H1 (cell line): ENCODE measurements at regions not wholly inside any gene's neighbourhood (a gene's known extent, or its start where the extent isn't known, plus 50 kb on each side); places are given as distances from the start of the nearest gene placed in this dataset.

Experiments
- CTCF ChIA-PET: fragments of 300-600 bp; sonication (Branson Sonifier 250); formaldehyde crosslinking; loops from one replicate; lab custom pipeline; 2021; ENCODE audit not compliant: partially characterized antibody; lab: Charles Lee
- POLR2A ChIA-PET: fragments of 300-600 bp; sonication (Branson Sonifier 250); formaldehyde crosslinking; loops from one replicate; lab custom pipeline; 2021; ENCODE audit warnings: inconsistent platforms; ENCODE audit not compliant: partially characterized antibody; lab: Charles Lee
- DNase-seq, 2 experiments: peaks; one replicate each; pipeline versions ENCODE4 v3.0.0 to v3.0.0-alpha.2; 2010 to 2022; ENCODE audit warnings: low spot score in 2 of 2, low read depth in 1 of 2, mixed read lengths in 1 of 2
- FAIRE-seq: peaks from 2 replicates; lab custom pipeline; 2011; peaks lifted over from hg19 to GRCh38; lab: Jason Lieb, UNC
- H2AFZ ChIP-seq: 2 replicates; pipeline ENCODE4 v1.8.1; 2012; ENCODE audit warnings: low read length, inconsistent platforms
- H2AK5ac ChIP-seq: 2 replicates; pipeline ENCODE4 v1.6.1; 2013; ENCODE audit warnings: low read depth, low read length
- H2BK120ac ChIP-seq: replicated peaks from 2 replicates; pipeline ENCODE3; 2013; ENCODE audit warnings: low read depth, low read length, inconsistent platforms
- H2BK12ac ChIP-seq: 2 replicates; pipeline ENCODE4 v1.6.1; 2013; ENCODE audit warnings: low read depth, low read length
- H2BK15ac ChIP-seq: 2 replicates; pipeline ENCODE4 v1.6.1; 2013; ENCODE audit warnings: low read length
- H2BK20ac ChIP-seq: 2 replicates; pipeline ENCODE4 v1.6.1; 2013; ENCODE audit warnings: low read length
- H2BK5ac ChIP-seq: 2 replicates; pipeline ENCODE4 v1.6.1; 2013; ENCODE audit warnings: low read depth, low read length
- H3K14ac ChIP-seq: 2 replicates; pipeline ENCODE4 v1.6.1; 2013; ENCODE audit warnings: inconsistent platforms; ENCODE audit not compliant: insufficient read length
- H3K18ac ChIP-seq: 2 replicates; pipeline ENCODE4 v1.6.1; 2013; ENCODE audit warnings: low read length; ENCODE audit errors: extremely low read depth
- H3K23ac ChIP-seq: 2 replicates; pipeline ENCODE4 v1.6.1; 2013; ENCODE audit warnings: inconsistent platforms; ENCODE audit not compliant: insufficient read length
- H3K23me2 ChIP-seq: 2 replicates; pipeline ENCODE4 v1.6.1; 2013; ENCODE audit warnings: low read depth, low read length
- H3K27ac ChIP-seq: 2 replicates; pipeline ENCODE4 v1.6.1; 2011; ENCODE audit warnings: low read depth, low read length, inconsistent platforms
- H3K27me3 ChIP-seq, 4 experiments: replicated peaks in 1 of 4; 1 replicate in 1 of 4; 2 replicates in 3 of 4; pipeline versions ENCODE4 v1.6.1 to v1.8.1; 2011 to 2013; ENCODE audit warnings: low read length in 3 of 4, mild to moderate bottlenecking in 3 of 4, inconsistent platforms in 2 of 4, mixed read lengths in 2 of 4, moderate library complexity in 1 of 4; ENCODE audit not compliant: control insufficient read depth in 3 of 4, insufficient read depth in 3 of 4; ENCODE audit errors: extremely low read depth in 1 of 4
- H3K36me3 ChIP-seq, 4 experiments: 2 replicates each; pipeline versions ENCODE4 v1.6.1 to v1.8.1; 2011 to 2013; ENCODE audit warnings: mild to moderate bottlenecking in 4 of 4, low read length in 3 of 4, moderate library complexity in 2 of 4, control low read depth in 1 of 4, inconsistent platforms in 1 of 4; ENCODE audit not compliant: insufficient read depth in 4 of 4, control insufficient read depth in 2 of 4
- H3K4ac ChIP-seq: replicated peaks from 2 replicates; pipeline ENCODE3; 2013; ENCODE audit warnings: low read length, low read depth, mixed read lengths, inconsistent platforms; ENCODE audit not compliant: insufficient read length
- H3K4me1 ChIP-seq, 4 experiments: replicated peaks in 1 of 4; 1 replicate in 1 of 4; 2 replicates in 3 of 4; pipeline versions ENCODE4 v1.6.1 to v1.8.1; 2011 to 2013; ENCODE audit warnings: low read length in 3 of 4, inconsistent platforms in 2 of 4, mixed read lengths in 1 of 4; ENCODE audit not compliant: insufficient read depth in 4 of 4, control insufficient read depth in 3 of 4
- H3K4me2 ChIP-seq, 2 experiments: 2 replicates each; pipeline versions ENCODE4 v1.6.1 to v1.8.1; 2011 to 2013; ENCODE audit warnings: low read depth in 2 of 2, low read length in 2 of 2, control low read depth in 1 of 2, inconsistent platforms in 1 of 2, mild to moderate bottlenecking in 1 of 2; ENCODE audit not compliant: insufficient read depth in 1 of 2
- H3K4me3 ChIP-seq, 4 experiments: fragments of 200-600, 300-600 bp in 1 of 4; sonication (generic), shearing (Covaris generic), sonication (Bioruptor Twin) in 1 of 4; 2 replicates each; pipeline versions ENCODE4 v1.5.1 to v1.8.1; 2011 to 2016; ENCODE audit warnings: low read length in 4 of 4, low read depth in 3 of 4, control low read depth in 2 of 4, inconsistent platforms in 2 of 4, mild to moderate bottlenecking in 2 of 4, mixed read lengths in 1 of 4, moderate library complexity in 1 of 4; ENCODE audit not compliant: insufficient read depth in 2 of 4; ENCODE audit errors: extremely low read depth in 1 of 4
- H3K56ac ChIP-seq: replicated peaks from 2 replicates; pipeline ENCODE3; 2013; ENCODE audit warnings: low read depth, mild to moderate bottlenecking, mixed read lengths, low read length, inconsistent platforms; ENCODE audit not compliant: insufficient read length
- H3K79me1 ChIP-seq: 2 replicates; pipeline ENCODE4 v1.6.1; 2013; ENCODE audit warnings: low read depth, low read length, control low read depth
- H3K79me2 ChIP-seq, 2 experiments: 2 replicates each; pipeline versions ENCODE4 v1.6.1 to v1.8.1; 2012 to 2013; ENCODE audit warnings: low read length in 2 of 2, mild to moderate bottlenecking in 2 of 2, inconsistent platforms in 1 of 2; ENCODE audit not compliant: insufficient read depth in 2 of 2, control insufficient read depth in 1 of 2
- H3K9ac ChIP-seq, 4 experiments: replicated peaks in 1 of 4; 1 replicate in 1 of 4; 2 replicates in 3 of 4; pipeline versions ENCODE4 v1.6.1 to v1.8.1; 2011 to 2013; ENCODE audit warnings: low read depth in 3 of 4, low read length in 3 of 4, control low read depth in 2 of 4, mild to moderate bottlenecking in 2 of 4, moderate library complexity in 2 of 4, inconsistent platforms in 1 of 4; ENCODE audit errors: extremely low read depth in 1 of 4
- H3K9me3 ChIP-seq, 2 experiments: 2 replicates each; pipeline versions ENCODE4 v1.6.1 to v1.8.1; 2012 to 2013; ENCODE audit warnings: mild to moderate bottlenecking in 2 of 2, moderate library complexity in 2 of 2, control low read depth in 1 of 2, inconsistent platforms in 1 of 2, low read depth in 1 of 2, low read length in 1 of 2, mixed read lengths in 1 of 2; ENCODE audit not compliant: insufficient read depth in 2 of 2
- H4K20me1 ChIP-seq, 2 experiments: replicated peaks in 1 of 2; 2 replicates each; pipeline versions ENCODE3 to v1.8.1; 2011 to 2013; ENCODE audit warnings: inconsistent platforms in 2 of 2, low read length in 2 of 2, mild to moderate bottlenecking in 1 of 2; ENCODE audit not compliant: insufficient read depth in 2 of 2, control insufficient read depth in 1 of 2
- H4K5ac ChIP-seq: 2 replicates; pipeline ENCODE4 v1.6.1; 2013; ENCODE audit warnings: low read length, low read depth, mixed read lengths, inconsistent platforms; ENCODE audit not compliant: insufficient read length
- H4K8ac ChIP-seq: 2 replicates; pipeline ENCODE4 v1.8.0; 2013; ENCODE audit warnings: mild to moderate bottlenecking, moderate library complexity, low read length, inconsistent platforms; ENCODE audit not compliant: insufficient read depth; ENCODE audit errors: extremely low read depth
- H4K91ac ChIP-seq: replicated peaks from 2 replicates; pipeline ENCODE3; 2013; ENCODE audit warnings: low read length, mixed read lengths, inconsistent platforms; ENCODE audit not compliant: insufficient read length
- BACH1 ChIP-seq: IDR thresholded peaks from 2 replicates; pipeline ENCODE4 v1.6.1; 2012; ENCODE audit warnings: low read length, improper control_type of control experiment
- BCL11A ChIP-seq, 2 experiments: IDR thresholded peaks; one replicate each; pipeline ENCODE4 v1.6.1; 2011; ENCODE audit warnings: low read depth in 2 of 2, low read length in 2 of 2, mild to moderate bottlenecking in 2 of 2
- CEBPB ChIP-seq: IDR thresholded peaks from 2 replicates; pipeline ENCODE4 v1.6.1; 2012; ENCODE audit warnings: low read depth, low read length
- CREB1 ChIP-seq: IDR thresholded peaks from 2 replicates; pipeline ENCODE4 v1.6.1; 2012; ENCODE audit warnings: inconsistent platforms
- FOSL1 ChIP-seq: IDR thresholded peaks from 2 replicates; pipeline ENCODE4 v1.6.1; 2011; ENCODE audit warnings: mild to moderate bottlenecking, low read depth, low read length, moderate library complexity; ENCODE audit not compliant: insufficient read depth
- GTF2F1 ChIP-seq: IDR thresholded peaks from 2 replicates; pipeline ENCODE4 v1.6.1; 2012; ENCODE audit warnings: low read depth, low read length, improper control_type of control experiment, borderline replicate concordance
- KDM1A ChIP-seq: fragments of 200-600, 300-600 bp; sonication (generic); IDR thresholded peaks from 2 replicates; pipeline ENCODE4 v1.7.1; 2016; ENCODE audit warnings: mild to moderate bottlenecking, low read length, borderline replicate concordance
- KDM5A ChIP-seq: fragments of 200-600 bp; IDR thresholded peaks from 2 replicates; pipeline ENCODE4 v1.7.1; 2012; ENCODE audit warnings: mild to moderate bottlenecking, low read length, inconsistent platforms, mixed read lengths
- RBBP5 ChIP-seq: IDR thresholded peaks from 2 replicates; pipeline ENCODE4 v1.7.1; 2012; ENCODE audit warnings: low read depth, mild to moderate bottlenecking, inconsistent platforms, low read length, moderate library complexity, borderline replicate concordance
- SIX5 ChIP-seq: IDR thresholded peaks from 2 replicates; pipeline ENCODE4 v1.6.1; 2011; ENCODE audit warnings: mild to moderate bottlenecking, low read depth, low read length
- TAF1 ChIP-seq: IDR thresholded peaks from 2 replicates; pipeline ENCODE4 v1.6.1; 2011; ENCODE audit warnings: mild to moderate bottlenecking, low read depth, low read length
- WGBS, 2 experiments: shearing (Covaris generic) in 1 of 2; methylation state at CpG; one replicate each; pipeline versions ENCODE4 v1.1.6 to v1.1.7; 2013 to 2015; ENCODE audit warnings: low lambda C conversion rate in 2 of 2, mixed read lengths in 2 of 2, inconsistent platforms in 1 of 2, low coverage in 1 of 2, missing lambda C conversion rate in 1 of 2; ENCODE audit not compliant: insufficient replicate concordance in 2 of 2, insufficient coverage in 1 of 2, insufficient read length in 1 of 2; ENCODE audit errors: extremely low coverage in 1 of 2, missing lambda C conversion rate in 1 of 2; 5-methylcytosine and 5-hydroxymethylcytosine counted together

GRCh38 chr20:50381075-50381732 is 129.0 kb upstream of the PTPN1 start:
- no peak for TF ChIP-seq CEBPB
- no peak for TF ChIP-seq KDM1A
- TF ChIP-seq FOSL1 = no peak
- no peak for TF ChIP-seq CREB1
- no peak for TF ChIP-seq KDM5A
- TF ChIP-seq RBBP5 = no peak
- no peak for TF ChIP-seq GTF2F1
- no peak for TF ChIP-seq SIX5
- no peak for TF ChIP-seq TAF1
- TF ChIP-seq BACH1 = no peak
- no peak for TF ChIP-seq BCL11A (IDR thresholded peaks at IDR 0.05; ENCODE audit: low read depth in 2 of 2, low read length in 2 of 2)

More at GRCh38 chr20:50381075-50381732, 129.0 kb upstream of the PTPN1 start:
- WGBS, 2 experiments = 83 to 100% methylated on average over 1 to 7 of the region's 7 CpGs
- H2BK15ac ChIP-seq = no peak overlapping the region
- H3K56ac ChIP-seq = peak overlapping the region; percentile 83
- H2BK120ac ChIP-seq = no peak overlapping the region
- H3K79me2 ChIP-seq = no peaks in the 10 kb centered on the region
- no peaks in the 10 kb centered on the region for H4K20me1 ChIP-seq
- no peak overlapping the region; the same call in 1 of the 2 replicates for H4K8ac ChIP-seq
- H3K36me3 ChIP-seq = no peaks in the 10 kb centered on the region
- H3K4me1 ChIP-seq = no peaks in the 10 kb centered on the region
- H2BK5ac ChIP-seq = no peak overlapping the region
- no peak overlapping the region for H4K91ac ChIP-seq
- peaks cover 3% of the 10 kb centered on the region; the same call in 1 of the 2 replicates for H3K23me2 ChIP-seq
- no peak overlapping the region for H2AK5ac ChIP-seq
- no peak overlapping the region for H3K14ac ChIP-seq
- no peaks in the 10 kb centered on the region for H3K79me1 ChIP-seq
- no peak overlapping the region for H3K18ac ChIP-seq
- no peak overlapping the region for H3K9ac ChIP-seq
- FAIRE-seq = no peak
- no peaks in the 10 kb centered on the region for H3K9me3 ChIP-seq
- no peak overlapping the region; the same call in 1 of the 2 replicates for H3K27ac ChIP-seq
- H2BK20ac ChIP-seq = no peak overlapping the region
- H3K27me3 ChIP-seq = no peaks in the 10 kb centered on the region
- ChIA-PET CTCF (interaction anchor here (1.0 to 2.2 kb wide), 5 partner anchors 14 to 261 kb away, joined by 3 to 4 read pairs (median 4); no protein-coding TSS in a partner anchor), POLR2A (no interaction called here)
- H3K4me3 ChIP-seq = no peak overlapping the region
- no peak overlapping the region for H3K23ac ChIP-seq
- no peak for DNase-seq
- H3K4me2 ChIP-seq = no peak overlapping the region
- H4K5ac ChIP-seq = no peak overlapping the region
- H2BK12ac ChIP-seq = no peak overlapping the region
- no peak overlapping the region for H3K4ac ChIP-seq
- no peak overlapping the region for H2AFZ ChIP-seq
